ENCODE measurements at regions not wholly inside any gene's neighbourhood (a gene's known extent, or its start where the extent isn't known, plus 50 kb on each side); places are given as distances from the start of the nearest gene placed in this dataset.

DNA sequence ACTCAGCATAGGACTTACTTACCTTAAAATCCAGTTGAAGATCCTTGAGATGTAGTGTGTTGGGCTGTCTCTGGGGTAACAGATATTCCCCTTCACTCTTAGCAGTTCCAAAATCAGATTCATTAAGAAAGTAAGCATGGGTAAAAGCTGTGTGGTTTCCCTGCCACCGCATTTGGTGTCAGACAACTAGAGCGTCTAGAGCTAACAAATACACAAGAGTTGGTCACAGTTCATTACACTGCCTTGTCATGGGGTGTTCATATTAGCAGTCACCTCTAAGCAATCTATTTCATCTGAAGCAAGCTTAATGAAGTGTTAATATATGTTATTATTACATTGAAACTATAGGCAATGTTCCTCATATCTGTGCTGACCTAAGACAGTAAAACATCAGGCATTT, 342.8 kb downstream of the PPARGC1A start:
- no peak for TF ChIP-seq CTCF (IDR thresholded peaks at IDR 0.05; ENCODE audit: borderline replicate concordance)
- no peaks in the 10 kb centered on the region for H3K36me3 ChIP-seq
- no peaks in the 10 kb centered on the region for H3K27me3 ChIP-seq (ENCODE audit: low read depth)
- no peak for DNase-seq
- H3K4me1 ChIP-seq = no peaks in the 10 kb centered on the region
- no peaks in the 10 kb centered on the region for H3K9me3 ChIP-seq (replicated peaks)
- no peak overlapping the region for H3K4me3 ChIP-seq
- no peak overlapping the region for H3K27ac ChIP-seq (replicated peaks)
- intact Hi-C loops (cut with micrococcal nuclease) = no loop called here

- Histone ChIP-seq H3K27ac (replicated peaks) (no peak overlapping the region), H3K4me3 (no peak overlapping the region), H3K27me3 (ENCODE audit: low read depth) (no peaks in the 10 kb centered on the region), H3K36me3 (no peaks in the 10 kb centered on the region), H3K9me3 (replicated peaks) (peaks cover 28% of the 10 kb centered on the region), H3K4me1 (no peaks in the 10 kb centered on the region)
- no peak for DNase-seq
- intact Hi-C loops (cut with micrococcal nuclease) = no loop called here
- TF ChIP-seq CTCF (IDR thresholded peaks at IDR 0.05; ENCODE audit: borderline replicate concordance) = no peak
Measured at GRCh38 chr4:23539969-23540569, 349.8 kb downstream of the PPARGC1A start.

- intact Hi-C loops (cut with micrococcal nuclease) = no loop called here
- no peak for DNase-seq
Measured at GRCh38 chr4:23533859-23534258, 356.0 kb downstream of the PPARGC1A start.

GRCh38 chr4:23516716-23517115, 373.1 kb downstream of the PPARGC1A start:
- intact Hi-C loops (cut with micrococcal nuclease) = no loop called here

More at GRCh38 chr4:23533859-23534258, 356.0 kb downstream of the PPARGC1A start:
- TF ChIP-seq CTCF (IDR thresholded peaks at IDR 0.05; ENCODE audit: borderline replicate concordance) = no peak
- Histone ChIP-seq H3K4me3 (no peak overlapping the region), H3K9me3 (replicated peaks) (peaks cover 40% of the 10 kb centered on the region), H3K36me3 (no peaks in the 10 kb centered on the region), H3K4me1 (no peaks in the 10 kb centered on the region), H3K27me3 (ENCODE audit: low read depth) (no peaks in the 10 kb centered on the region), H3K27ac (replicated peaks) (no peak overlapping the region)

GRCh38 chr4:23504083-23504482, 385.8 kb downstream of the PPARGC1A start:
- Histone ChIP-seq H3K36me3 (no peaks in the 10 kb centered on the region), H3K9me3 (replicated peaks) (no peaks in the 10 kb centered on the region), H3K27ac (replicated peaks) (no peak overlapping the region), H3K4me1 (peaks cover 8% of the 10 kb centered on the region), H3K4me3 (no peak overlapping the region), H3K27me3 (ENCODE audit: low read depth) (no peaks in the 10 kb centered on the region)
- TF ChIP-seq CTCF (IDR thresholded peaks at IDR 0.05; ENCODE audit: borderline replicate concordance) = no peak
- DNase-seq = no peak
- intact Hi-C loops (cut with micrococcal nuclease) = no loop called here

More at GRCh38 chr4:23516716-23517115, 373.1 kb downstream of the PPARGC1A start:
- Histone ChIP-seq H3K27ac (replicated peaks) (no peak overlapping the region), H3K4me1 (no peaks in the 10 kb centered on the region), H3K4me3 (no peak overlapping the region), H3K27me3 (ENCODE audit: low read depth) (no peaks in the 10 kb centered on the region), H3K9me3 (replicated peaks) (peaks cover 11% of the 10 kb centered on the region), H3K36me3 (no peaks in the 10 kb centered on the region)
- no peak for TF ChIP-seq CTCF (IDR thresholded peaks at IDR 0.05; ENCODE audit: borderline replicate concordance)
- no peak for DNase-seq
